ENCODE measurements at regions not wholly inside any gene's neighbourhood (a gene's known extent, or its start where the extent isn't known, plus 50 kb on each side); places are given as distances from the start of the nearest gene placed in this dataset.

- Histone ChIP-seq H3K9me3 (ENCODE audit: severe bottlenecking) (no peaks in the 10 kb centered on the region), H3K4me1 (ENCODE audit: insufficient read depth, poor library complexity, severe bottlenecking) (no peaks in the 10 kb centered on the region), H3K36me3 (ENCODE audit: low read depth) (no peaks in the 10 kb centered on the region), H3K27me3 (ENCODE audit: insufficient read depth, poor library complexity, severe bottlenecking) (peaks cover 94% of the 10 kb centered on the region), H3K27ac (ENCODE audit: poor library complexity, severe bottlenecking) (no peak overlapping the region), H3K4me3 (ENCODE audit: severe bottlenecking) (no peak overlapping the region)
- DNase-seq (ENCODE audit: low spot score) (no peak), ATAC-seq (ENCODE audit: low read depth) (no peak)
- no peak for TF ChIP-seq CTCF (IDR thresholded peaks at IDR 0.05; ENCODE audit: poor library complexity, severe bottlenecking)
Observed at GRCh38 chr15:96406701-96407100, 76.2 kb downstream of the NR2F2 start.

GRCh38 chr15:96407482-96407881, 77.0 kb downstream of the NR2F2 start:
- Histone ChIP-seq H3K27me3 (ENCODE audit: insufficient read depth, poor library complexity, severe bottlenecking) (peaks cover 100% of the 10 kb centered on the region), H3K4me1 (ENCODE audit: insufficient read depth, poor library complexity, severe bottlenecking) (no peaks in the 10 kb centered on the region), H3K9me3 (ENCODE audit: severe bottlenecking) (no peaks in the 10 kb centered on the region), H3K36me3 (ENCODE audit: low read depth) (no peaks in the 10 kb centered on the region), H3K27ac (ENCODE audit: poor library complexity, severe bottlenecking) (no peak overlapping the region), H3K4me3 (ENCODE audit: severe bottlenecking) (no peak overlapping the region)
- no peak for DNase-seq (ENCODE audit: low spot score)
- no peak for ATAC-seq (ENCODE audit: low read depth)
- no peak for TF ChIP-seq CTCF (IDR thresholded peaks at IDR 0.05; ENCODE audit: poor library complexity, severe bottlenecking)

GRCh38 chr15:96408591-96409183, 78.2 kb downstream of the NR2F2 start:
- no peaks in the 10 kb centered on the region for H3K4me1 ChIP-seq (ENCODE audit: insufficient read depth, poor library complexity, severe bottlenecking)
- ATAC-seq (ENCODE audit: low read depth) (no peak), DNase-seq (ENCODE audit: low spot score) (no peak)
- H3K36me3 ChIP-seq (ENCODE audit: low read depth) = no peaks in the 10 kb centered on the region
- no peak for TF ChIP-seq CTCF (IDR thresholded peaks at IDR 0.05; ENCODE audit: poor library complexity, severe bottlenecking)
- no peak overlapping the region for H3K4me3 ChIP-seq (ENCODE audit: severe bottlenecking)
- no peaks in the 10 kb centered on the region for H3K9me3 ChIP-seq (ENCODE audit: severe bottlenecking)
- no peak overlapping the region for H3K27ac ChIP-seq (ENCODE audit: poor library complexity, severe bottlenecking)
- peaks cover 100% of the 10 kb centered on the region for H3K27me3 ChIP-seq (ENCODE audit: insufficient read depth, poor library complexity, severe bottlenecking)

- Histone ChIP-seq H3K9me3 (ENCODE audit: severe bottlenecking) (no peaks in the 10 kb centered on the region), H3K27ac (ENCODE audit: poor library complexity, severe bottlenecking) (no peak overlapping the region), H3K4me3 (ENCODE audit: severe bottlenecking) (no peak overlapping the region), H3K4me1 (ENCODE audit: insufficient read depth, poor library complexity, severe bottlenecking) (no peaks in the 10 kb centered on the region), H3K36me3 (ENCODE audit: low read depth) (no peaks in the 10 kb centered on the region), H3K27me3 (ENCODE audit: insufficient read depth, poor library complexity, severe bottlenecking) (peaks cover 100% of the 10 kb centered on the region)
- ATAC-seq (ENCODE audit: low read depth) = peak; percentile 39; the same call in 2 of the 3 replicates
- TF ChIP-seq CTCF (IDR thresholded peaks at IDR 0.05; ENCODE audit: poor library complexity, severe bottlenecking) = no peak
- DNase-seq (ENCODE audit: low spot score) = peak; percentile 68
Observed at GRCh38 chr15:96409215-96410138, 79.0 kb downstream of the NR2F2 start.
